ENCODE measurements at regions not wholly inside any gene's neighbourhood (a gene's known extent, or its start where the extent isn't known, plus 50 kb on each side); places are given as distances from the start of the nearest gene placed in this dataset.

DNA sequence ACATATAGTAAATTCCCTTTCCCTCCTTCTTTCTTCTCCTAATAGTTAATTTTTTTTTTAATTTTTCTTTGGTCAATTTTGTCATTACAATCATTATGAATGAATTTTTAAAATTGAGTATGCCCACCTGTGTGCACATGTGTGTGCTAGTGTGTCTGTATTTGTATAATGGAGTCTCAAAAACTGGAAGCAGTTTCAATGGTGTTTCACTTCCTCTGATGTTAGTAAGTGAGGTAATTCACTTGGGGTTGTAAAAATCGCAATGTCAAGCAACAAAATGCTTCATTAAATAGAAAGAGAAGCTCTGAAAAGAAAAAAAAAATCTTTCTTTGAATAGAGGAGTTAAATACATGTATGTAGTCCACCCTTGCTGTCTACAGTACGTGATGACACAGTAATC, 1467.6 kb upstream of the NUDT12 start:
- Histone ChIP-seq H3K4me1 (no peaks in the 10 kb centered on the region), H3K9me3 (no peaks in the 10 kb centered on the region)
- no peak for TF ChIP-seq Cebpa-rat (IDR thresholded peaks at IDR 0.05)

DNA sequence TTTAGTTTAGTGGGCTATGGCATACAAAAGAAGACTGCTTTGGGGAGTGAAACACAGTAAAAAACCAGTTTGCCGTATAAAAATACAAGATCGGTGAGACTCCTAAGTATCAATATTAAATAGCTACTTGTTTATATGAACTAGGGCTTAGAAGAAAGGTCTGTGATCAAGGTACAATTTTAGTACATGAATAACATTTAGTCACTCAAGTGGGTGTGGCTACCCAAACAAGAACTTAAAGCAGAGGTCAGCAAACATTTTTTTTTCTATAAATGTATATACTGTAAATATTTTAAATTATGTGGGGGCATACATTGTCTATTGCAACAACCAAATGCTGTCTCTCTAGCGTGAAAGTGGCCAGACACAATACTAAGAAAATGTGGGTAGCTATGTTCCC, 1452.5 kb upstream of the NUDT12 start:
- H3K4me2 ChIP-seq: no peak overlapping the region
- H3K9ac ChIP-seq: no peak overlapping the region
- H3K27me3 ChIP-seq: no peaks in the 10 kb centered on the region
- H3K36me3 ChIP-seq: no peaks in the 10 kb centered on the region
- no peaks in the 10 kb centered on the region for H4K20me1 ChIP-seq
- TF ChIP-seq Cebpa-rat (IDR thresholded peaks at IDR 0.05): no peak
- H3K4me1 ChIP-seq: no peaks in the 10 kb centered on the region
- no peak overlapping the region for H3K27ac ChIP-seq
- H3K9me3 ChIP-seq: no peaks in the 10 kb centered on the region
- H3K4me3 ChIP-seq: no peak overlapping the region

More for the DNA sequence above, 1467.6 kb upstream of the NUDT12 start:
- no peaks in the 10 kb centered on the region for H3K27me3 ChIP-seq
- no peak overlapping the region for H3K9ac ChIP-seq
- no peak overlapping the region for H3K27ac ChIP-seq
- H4K20me1 ChIP-seq: no peaks in the 10 kb centered on the region
- no peaks in the 10 kb centered on the region for H3K36me3 ChIP-seq
- H3K4me2 ChIP-seq: no peak overlapping the region
- H3K4me3 ChIP-seq: no peak overlapping the region

DNA sequence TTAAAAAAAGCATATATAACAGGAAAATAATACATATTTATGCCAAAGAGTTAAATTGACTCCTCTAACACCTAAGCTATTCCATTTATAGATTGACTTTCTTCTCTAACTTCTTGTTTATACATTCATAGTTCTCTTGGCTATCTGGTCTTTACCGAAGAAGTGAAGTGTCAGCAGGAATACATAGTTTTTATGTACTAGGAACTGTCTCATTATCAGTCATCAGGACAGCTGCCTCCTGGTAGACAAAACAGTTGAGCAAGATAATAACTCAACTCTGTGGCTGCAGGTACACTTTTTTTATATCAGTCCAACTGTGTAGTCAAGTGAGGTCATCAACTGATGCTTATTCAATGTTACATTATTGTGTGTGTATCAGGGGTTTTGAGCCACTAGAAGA, 1436.0 kb upstream of the NUDT12 start:
- no peak for TF ChIP-seq Cebpa-rat (IDR thresholded peaks at IDR 0.05)
- Histone ChIP-seq H3K4me1 (no peaks in the 10 kb centered on the region), H3K4me3 (no peak overlapping the region), H3K36me3 (no peaks in the 10 kb centered on the region), H3K9me3 (no peaks in the 10 kb centered on the region), H3K27me3 (no peaks in the 10 kb centered on the region), H4K20me1 (no peaks in the 10 kb centered on the region), H3K27ac (no peak overlapping the region), H3K4me2 (no peak overlapping the region), H3K9ac (no peak overlapping the region)

DNA sequence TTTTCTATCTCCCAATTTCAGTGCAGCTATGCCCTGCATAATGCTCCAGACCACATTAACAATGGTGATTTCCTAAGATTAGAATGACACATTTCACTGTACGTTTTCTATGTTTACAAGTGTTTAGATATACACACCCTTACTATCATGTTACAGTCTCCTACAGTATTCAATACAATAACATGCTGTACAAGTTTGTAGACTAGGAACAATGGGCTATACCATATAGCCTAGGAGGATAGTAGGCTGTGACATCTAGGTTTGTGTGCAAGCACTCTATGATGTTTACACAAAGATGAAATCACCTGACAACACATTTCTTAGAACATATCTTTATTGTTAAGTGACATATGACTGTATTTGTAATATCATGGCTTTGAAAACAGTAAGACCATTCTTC, 1435.6 kb upstream of the NUDT12 start:
- Histone ChIP-seq H3K4me1 (no peaks in the 10 kb centered on the region), H4K20me1 (no peaks in the 10 kb centered on the region), H3K27me3 (no peaks in the 10 kb centered on the region), H3K27ac (no peak overlapping the region), H3K9ac (no peak overlapping the region), H3K4me3 (no peak overlapping the region), H3K36me3 (no peaks in the 10 kb centered on the region), H3K4me2 (no peak overlapping the region), H3K9me3 (no peaks in the 10 kb centered on the region)
- no peak for TF ChIP-seq Cebpa-rat (IDR thresholded peaks at IDR 0.05)

DNA sequence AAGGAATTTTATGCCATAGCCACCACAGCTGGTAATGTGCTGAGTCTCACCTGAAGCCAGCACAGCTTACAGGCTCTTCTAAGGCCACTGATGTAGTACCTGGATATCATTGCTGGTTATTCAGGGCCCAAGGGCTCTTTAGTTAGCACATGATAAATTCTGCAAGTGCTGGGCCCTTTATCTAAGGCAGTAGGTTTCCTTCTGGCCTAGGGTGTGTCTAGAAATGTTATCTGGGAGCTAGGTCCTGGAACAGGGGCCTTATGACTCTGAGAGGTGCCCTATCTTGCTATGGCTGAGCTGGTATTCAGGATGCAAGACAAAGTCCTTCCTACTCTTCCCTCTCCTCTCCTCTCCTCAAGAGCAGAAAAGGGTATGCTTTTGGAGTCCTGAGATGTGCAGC, 1424.5 kb upstream of the NUDT12 start:
- Histone ChIP-seq H3K27ac (no peak overlapping the region), H3K27me3 (no peaks in the 10 kb centered on the region), H4K20me1 (no peaks in the 10 kb centered on the region), H3K36me3 (no peaks in the 10 kb centered on the region), H3K4me3 (no peak overlapping the region), H3K9ac (no peak overlapping the region), H3K4me1 (no peaks in the 10 kb centered on the region), H3K9me3 (no peaks in the 10 kb centered on the region), H3K4me2 (no peak overlapping the region)
- TF ChIP-seq Cebpa-rat (IDR thresholded peaks at IDR 0.05): no peak

DNA sequence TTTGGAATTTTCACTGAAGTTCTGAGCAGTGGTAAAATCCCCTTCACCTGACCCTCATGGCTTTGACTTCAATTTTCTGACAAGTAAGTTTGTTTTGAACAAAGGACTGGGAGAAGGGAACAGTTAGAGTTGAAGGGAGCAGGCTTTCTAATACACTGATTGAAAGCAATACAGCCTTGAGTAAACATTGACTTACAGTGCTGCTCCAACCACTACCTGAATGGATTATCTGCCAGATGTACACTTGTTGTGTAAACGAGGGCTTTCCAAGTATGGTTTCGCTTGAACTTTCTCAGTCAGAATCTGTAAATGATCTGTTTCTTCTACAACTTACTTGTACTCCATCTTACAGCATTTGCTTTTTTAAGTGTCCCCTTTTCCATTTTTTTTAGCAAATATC, 1414.9 kb upstream of the NUDT12 start:
- no peaks in the 10 kb centered on the region for H3K9me3 ChIP-seq
- no peak overlapping the region for H3K27ac ChIP-seq
- H3K4me2 ChIP-seq: no peak overlapping the region

DNA sequence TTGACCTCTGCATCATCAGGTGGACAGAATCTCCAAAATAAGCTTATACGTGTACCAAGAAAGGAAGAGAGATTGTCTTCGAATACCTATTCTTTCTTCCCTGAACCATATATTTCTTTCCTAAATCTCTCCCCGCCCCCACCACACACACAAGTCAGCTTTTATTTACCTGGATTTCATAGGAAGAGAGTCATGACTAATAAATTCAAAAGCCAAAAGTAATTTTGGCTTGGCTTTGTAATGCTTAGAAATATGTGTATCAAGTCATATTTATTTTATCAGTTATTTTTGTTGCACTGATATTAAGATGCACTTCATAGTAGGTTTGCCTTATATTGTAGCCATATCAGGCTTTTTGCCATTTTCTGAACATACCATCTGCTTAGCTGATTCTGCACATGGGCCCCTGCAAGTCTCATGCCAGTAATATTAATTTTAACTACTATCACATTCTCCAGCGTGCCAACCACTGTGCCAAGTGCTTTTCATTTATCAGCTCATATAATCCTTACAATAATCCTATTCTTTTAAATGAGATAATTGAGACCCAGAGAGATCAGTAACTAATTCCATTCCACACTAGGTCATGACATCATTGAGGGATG, 1405.3 kb upstream of the NUDT12 start:
- H3K4me3 ChIP-seq: no peak overlapping the region
- no peak overlapping the region for H3K9ac ChIP-seq
- H3K9me3 ChIP-seq: no peaks in the 10 kb centered on the region
- H3K4me1 ChIP-seq: no peaks in the 10 kb centered on the region
- no peaks in the 10 kb centered on the region for H3K27me3 ChIP-seq
- no peak overlapping the region for H3K27ac ChIP-seq
- no peak overlapping the region for H3K4me2 ChIP-seq
- H4K20me1 ChIP-seq: no peaks in the 10 kb centered on the region
- TF ChIP-seq Cebpa-rat (IDR thresholded peaks at IDR 0.05): no peak
- no peaks in the 10 kb centered on the region for H3K36me3 ChIP-seq

More for the DNA sequence above, 1414.9 kb upstream of the NUDT12 start:
- Histone ChIP-seq H3K27me3 (no peaks in the 10 kb centered on the region), H3K4me1 (no peaks in the 10 kb centered on the region), H3K36me3 (no peaks in the 10 kb centered on the region), H4K20me1 (no peaks in the 10 kb centered on the region), H3K9ac (no peak overlapping the region), H3K4me3 (no peak overlapping the region)
- TF ChIP-seq Cebpa-rat (IDR thresholded peaks at IDR 0.05): no peak

DNA sequence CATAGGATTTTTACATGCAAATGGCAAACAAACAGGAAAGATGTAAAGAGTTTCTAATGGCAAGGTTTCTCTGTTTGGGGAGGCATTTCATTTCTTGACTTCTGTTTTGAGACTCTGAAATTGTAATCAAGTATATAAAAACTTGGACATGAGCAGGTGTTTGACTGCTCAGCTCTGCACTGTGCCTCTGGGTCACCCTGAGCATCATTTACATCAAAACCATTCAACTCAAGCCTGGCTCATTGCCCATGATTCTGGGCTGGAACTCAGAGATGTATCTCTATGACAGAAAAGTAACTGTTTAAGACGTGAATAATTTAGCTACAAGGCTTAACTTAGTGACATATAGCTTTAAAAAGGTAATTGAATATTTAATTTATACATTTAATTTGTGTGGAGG, 1402.4 kb upstream of the NUDT12 start:
- no peak overlapping the region for H3K9ac ChIP-seq
- no peak for TF ChIP-seq Cebpa-rat (IDR thresholded peaks at IDR 0.05)
- H3K4me2 ChIP-seq: no peak overlapping the region

DNA sequence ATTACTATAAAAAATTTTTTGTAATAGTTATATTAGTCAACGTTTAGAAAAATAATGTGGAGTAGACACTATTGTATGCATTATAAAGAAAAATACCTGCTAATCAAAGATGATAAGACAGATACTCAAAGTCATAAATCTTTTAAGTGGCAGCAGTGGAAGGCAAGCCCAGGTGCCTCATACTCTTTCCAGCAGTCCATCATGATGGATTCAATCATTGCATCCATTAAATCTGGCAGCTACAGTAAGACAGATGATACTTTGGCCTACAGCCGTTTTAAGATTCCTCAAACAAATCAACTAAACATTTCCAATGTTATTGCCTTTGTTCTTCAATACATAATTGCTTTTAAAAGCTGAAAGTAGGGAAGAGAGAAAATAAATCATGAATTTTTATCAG, 1392.9 kb upstream of the NUDT12 start:
- H4K20me1 ChIP-seq: no peaks in the 10 kb centered on the region
- H3K27ac ChIP-seq: no peak overlapping the region
- H3K9ac ChIP-seq: no peak overlapping the region
- TF ChIP-seq Cebpa-rat (IDR thresholded peaks at IDR 0.05): no peak
- H3K4me1 ChIP-seq: peaks cover 17% of the 10 kb centered on the region
- no peak overlapping the region for H3K4me3 ChIP-seq
- H3K4me2 ChIP-seq: no peak overlapping the region
- H3K36me3 ChIP-seq: no peaks in the 10 kb centered on the region
- no peaks in the 10 kb centered on the region for H3K9me3 ChIP-seq
- H3K27me3 ChIP-seq: no peaks in the 10 kb centered on the region

More for the DNA sequence above, 1402.4 kb upstream of the NUDT12 start:
- H3K4me1 ChIP-seq: no peaks in the 10 kb centered on the region
- no peak overlapping the region for H3K27ac ChIP-seq
- H3K9me3 ChIP-seq: no peaks in the 10 kb centered on the region
- H4K20me1 ChIP-seq: no peaks in the 10 kb centered on the region
- H3K27me3 ChIP-seq: no peaks in the 10 kb centered on the region
- H3K36me3 ChIP-seq: no peaks in the 10 kb centered on the region
- no peak overlapping the region for H3K4me3 ChIP-seq

DNA sequence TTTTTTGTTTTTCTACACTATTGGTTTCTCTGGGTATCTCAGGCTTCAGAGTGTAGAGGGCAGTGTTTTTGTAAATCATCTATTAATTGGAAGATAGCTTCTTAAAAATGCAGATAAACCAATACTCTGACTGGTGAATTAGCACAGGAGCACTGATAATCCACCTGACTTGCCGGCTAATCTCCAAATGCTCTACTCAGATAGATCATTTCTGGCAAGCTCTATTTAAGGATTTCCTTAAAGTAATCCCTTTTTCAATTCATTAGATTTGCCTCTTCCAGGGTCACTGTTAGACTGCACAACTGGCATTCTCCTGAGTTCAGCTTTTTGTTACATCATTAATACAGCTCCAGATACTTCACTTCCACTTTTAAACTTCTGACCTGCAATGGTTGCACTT, 1390.3 kb upstream of the NUDT12 start:
- Histone ChIP-seq H3K4me1 (peaks cover 17% of the 10 kb centered on the region), H3K36me3 (no peaks in the 10 kb centered on the region), H3K27me3 (no peaks in the 10 kb centered on the region), H3K4me3 (no peak overlapping the region), H3K9ac (no peak overlapping the region), H3K4me2 (no peak overlapping the region), H4K20me1 (no peaks in the 10 kb centered on the region), H3K27ac (no peak overlapping the region), H3K9me3 (no peaks in the 10 kb centered on the region)
- no peak for TF ChIP-seq Cebpa-rat (IDR thresholded peaks at IDR 0.05)

DNA sequence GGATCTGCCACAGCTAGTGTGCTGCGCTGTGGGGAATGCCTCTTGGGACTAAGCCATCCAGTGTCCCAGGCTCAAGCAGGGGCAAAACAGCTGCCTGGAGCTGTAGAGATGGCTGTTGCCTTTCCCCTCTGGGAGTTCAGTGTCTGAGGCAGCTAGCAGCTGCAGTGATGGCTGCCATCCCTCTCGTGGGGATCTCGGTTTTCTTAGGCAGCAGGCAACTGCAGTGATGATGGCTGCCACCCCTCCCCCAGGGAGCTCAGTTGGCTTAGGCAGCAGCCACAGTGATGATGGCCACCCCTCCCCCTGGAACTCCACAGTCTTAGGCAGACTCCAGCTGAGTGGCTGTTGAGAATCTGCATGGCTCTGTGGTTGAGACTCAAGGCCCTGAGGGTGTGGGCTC, 1389.2 kb upstream of the NUDT12 start:
- Histone ChIP-seq H3K27ac (peak overlapping the region; percentile 26; the same call in 1 of the 2 replicates), H3K4me3 (no peak overlapping the region), H3K4me1 (peaks cover 17% of the 10 kb centered on the region), H3K4me2 (peak overlapping the region; percentile 55), H3K36me3 (no peaks in the 10 kb centered on the region), H4K20me1 (no peaks in the 10 kb centered on the region), H3K27me3 (no peaks in the 10 kb centered on the region), H3K9ac (no peak overlapping the region), H3K9me3 (no peaks in the 10 kb centered on the region)
- no peak for TF ChIP-seq Cebpa-rat (IDR thresholded peaks at IDR 0.05)
